Activated T-helper 17 cell treated with anti-CD3 and anti-CD28 coated beads, Interleukin-2, amount 50 U/mL, for 72 hours (primary cell): ENCODE measurements at regions not wholly inside any gene's neighbourhood (a gene's known extent, or its start where the extent isn't known, plus 50 kb on each side); places are given as distances from the start of the nearest gene placed in this dataset.
A peak's percentile ranks its signal among the peaks of the same experiment; 100 is the strongest.

Source experiments
- ATAC-seq: fragments of 150-1000 bp; cut with Tn5 transposase; replicated peaks from 2 replicates; pipeline ENCODE4 v1.10.0; 2021; ENCODE audit warnings: mild to moderate bottlenecking, moderate library complexity
- H3K27ac Mint-ChIP-seq: one replicate; pipeline ENCODE4 v1.8.0; 2022; ENCODE audit warnings: mixed read lengths
- H3K27me3 Mint-ChIP-seq: one replicate; pipeline ENCODE4 v1.8.0; 2022; ENCODE audit warnings: mixed read lengths
- H3K36me3 Mint-ChIP-seq: one replicate; pipeline ENCODE4 v1.8.0; 2022; ENCODE audit warnings: low read depth, mild to moderate bottlenecking, mixed read lengths
- H3K4me1 Mint-ChIP-seq: one replicate; pipeline ENCODE4 v1.8.0; 2022; ENCODE audit warnings: mixed read lengths
- H3K4me3 Mint-ChIP-seq: one replicate; pipeline ENCODE4 v1.8.0; 2022; ENCODE audit warnings: mild to moderate bottlenecking, mixed read lengths
- H3K9me3 Mint-ChIP-seq: one replicate; pipeline ENCODE4 v1.8.0; 2022; ENCODE audit warnings: mixed read lengths

- no peak for ATAC-seq
- Mint-ChIP-seq H3K4me3 (no peak overlapping the region), H3K36me3 (no peaks in the 10 kb centered on the region), H3K27me3 (no peaks in the 10 kb centered on the region), H3K9me3 (no peaks in the 10 kb centered on the region), H3K4me1 (no peaks in the 10 kb centered on the region), H3K27ac (no peak overlapping the region)
Measured at GRCh38 chr3:176584413-176585176, 612.7 kb downstream of the TBL1XR1 start.

DNA sequence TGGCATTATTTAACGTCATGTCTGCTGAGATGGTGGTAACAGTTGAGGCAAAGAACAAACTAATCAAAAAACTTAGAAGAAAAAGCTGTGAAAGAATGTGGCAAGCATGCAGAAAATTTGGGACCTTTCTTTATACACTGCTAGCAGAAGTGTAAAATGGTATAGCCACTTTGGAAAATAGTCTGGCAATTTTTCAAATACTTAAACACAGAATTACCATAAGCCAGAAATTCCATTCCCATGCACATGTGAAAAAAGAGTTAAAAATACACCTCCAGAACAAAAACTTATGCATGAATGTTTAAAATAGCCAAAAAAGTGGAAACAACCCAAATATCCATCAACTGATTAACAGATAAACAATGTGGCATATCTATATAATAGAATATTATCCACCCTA is 613.3 kb downstream of the TBL1XR1 start:
- Mint-ChIP-seq H3K4me1 (no peaks in the 10 kb centered on the region), H3K9me3 (no peaks in the 10 kb centered on the region), H3K27me3 (no peaks in the 10 kb centered on the region), H3K36me3 (no peaks in the 10 kb centered on the region), H3K4me3 (no peak overlapping the region), H3K27ac (no peak overlapping the region)
- ATAC-seq: no peak

DNA sequence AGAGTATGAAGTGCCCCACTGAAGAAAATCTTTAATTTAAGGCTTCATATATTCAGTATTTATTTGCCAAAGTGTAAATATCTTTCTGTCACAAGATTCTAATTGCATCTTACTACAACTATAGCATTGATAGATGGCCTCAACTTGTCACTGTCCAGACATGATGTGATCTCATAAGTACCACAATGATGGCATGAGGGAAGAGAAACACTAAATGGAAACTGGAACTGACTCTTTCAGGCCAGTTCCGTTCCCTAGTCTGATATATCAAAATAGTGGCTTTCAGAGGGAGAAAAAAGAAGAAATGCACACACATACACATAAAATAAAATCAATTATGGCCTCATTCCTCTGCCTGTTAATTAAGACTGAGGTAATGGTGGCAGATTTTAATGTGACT is 615.7 kb downstream of the TBL1XR1 start:
- ATAC-seq: no peak
- Mint-ChIP-seq H3K27me3 (no peaks in the 10 kb centered on the region), H3K36me3 (no peaks in the 10 kb centered on the region), H3K4me1 (no peaks in the 10 kb centered on the region), H3K27ac (no peak overlapping the region), H3K4me3 (no peak overlapping the region), H3K9me3 (no peaks in the 10 kb centered on the region)

- H3K27ac Mint-ChIP-seq: no peak overlapping the region
- ATAC-seq: peak; percentile 7
- no peaks in the 10 kb centered on the region for H3K27me3 Mint-ChIP-seq
Measured at GRCh38 chr3:176579711-176580185, 617.5 kb downstream of the TBL1XR1 start.

DNA sequence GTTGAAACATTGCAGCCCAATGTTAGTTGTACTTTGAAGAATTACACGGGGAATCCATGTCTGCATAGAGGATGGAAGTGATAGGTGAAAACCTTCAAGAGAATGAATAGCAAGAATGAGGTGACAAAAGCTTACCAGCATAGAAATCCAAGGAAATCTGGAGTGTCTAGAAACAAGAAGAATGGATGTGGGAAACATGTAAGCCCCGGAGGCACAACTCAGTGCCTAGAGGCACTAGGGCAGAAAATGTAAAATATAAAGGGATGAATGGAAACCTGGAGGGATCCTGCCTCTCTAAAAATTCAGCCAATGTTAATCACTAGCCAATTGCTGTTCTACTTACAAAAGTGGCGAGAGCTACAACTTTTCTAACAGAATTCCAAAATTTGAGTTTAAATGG is 619.0 kb downstream of the TBL1XR1 start:
- Mint-ChIP-seq H3K36me3 (no peaks in the 10 kb centered on the region), H3K9me3 (no peaks in the 10 kb centered on the region), H3K4me1 (no peaks in the 10 kb centered on the region), H3K27ac (no peak overlapping the region), H3K4me3 (no peak overlapping the region), H3K27me3 (no peaks in the 10 kb centered on the region)
- no peak for ATAC-seq

More at GRCh38 chr3:176579711-176580185, 617.5 kb downstream of the TBL1XR1 start:
- no peak overlapping the region for H3K4me3 Mint-ChIP-seq
- H3K4me1 Mint-ChIP-seq: no peaks in the 10 kb centered on the region
- no peaks in the 10 kb centered on the region for H3K9me3 Mint-ChIP-seq
- H3K36me3 Mint-ChIP-seq: no peaks in the 10 kb centered on the region

DNA sequence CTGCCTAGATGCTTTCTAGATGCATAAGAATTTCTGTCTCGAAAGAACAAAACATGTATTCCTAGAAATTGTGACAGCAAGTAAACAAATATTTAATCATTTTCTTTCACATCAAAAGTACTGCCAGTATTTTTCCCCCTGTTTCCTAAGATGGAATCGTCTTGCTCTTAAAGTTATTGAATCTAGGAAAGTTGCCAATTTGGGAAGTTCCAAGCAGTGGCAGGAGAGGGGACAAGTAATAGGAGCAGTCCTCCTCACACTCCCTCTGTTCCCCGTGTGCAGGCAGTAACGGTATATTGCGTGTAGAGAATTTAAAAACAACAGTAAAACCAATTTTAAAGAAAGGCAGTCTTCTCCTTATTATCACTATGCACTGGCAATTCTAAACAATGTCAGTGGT is 619.8 kb downstream of the TBL1XR1 start:
- Mint-ChIP-seq H3K9me3 (no peaks in the 10 kb centered on the region), H3K4me1 (no peaks in the 10 kb centered on the region), H3K27me3 (no peaks in the 10 kb centered on the region), H3K36me3 (no peaks in the 10 kb centered on the region), H3K4me3 (no peak overlapping the region), H3K27ac (no peak overlapping the region)
- no peak for ATAC-seq

DNA sequence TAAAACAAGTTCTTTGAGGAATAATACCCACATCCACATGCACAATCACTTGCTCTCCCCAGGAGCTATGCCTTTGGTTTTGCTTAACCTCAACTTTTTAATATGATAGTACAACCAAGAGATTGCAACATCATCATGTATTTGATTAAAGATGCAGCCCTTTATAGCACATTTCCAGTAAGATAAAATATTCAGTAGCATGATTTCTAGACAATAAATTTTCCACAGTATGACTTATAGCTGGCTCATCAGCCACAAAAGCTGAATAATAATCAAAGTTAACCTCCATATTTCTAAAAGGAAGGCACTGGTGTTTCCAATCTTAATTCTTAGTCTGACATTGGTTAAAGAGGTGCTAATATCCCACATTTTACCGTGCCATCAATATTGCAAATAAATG is 622.5 kb downstream of the TBL1XR1 start:
- no peaks in the 10 kb centered on the region for H3K36me3 Mint-ChIP-seq
- no peak for ATAC-seq
- no peaks in the 10 kb centered on the region for H3K4me1 Mint-ChIP-seq
- H3K27me3 Mint-ChIP-seq: no peaks in the 10 kb centered on the region
- no peaks in the 10 kb centered on the region for H3K9me3 Mint-ChIP-seq
- H3K27ac Mint-ChIP-seq: no peak overlapping the region
- no peak overlapping the region for H3K4me3 Mint-ChIP-seq

GRCh38 chr3:176571926-176572325 is 625.4 kb downstream of the TBL1XR1 start:
- Mint-ChIP-seq H3K27me3 (no peaks in the 10 kb centered on the region), H3K4me3 (no peak overlapping the region)

GRCh38 chr3:176570992-176571391 is 626.3 kb downstream of the TBL1XR1 start:
- Mint-ChIP-seq H3K27me3 (no peaks in the 10 kb centered on the region), H3K27ac (no peak overlapping the region), H3K4me1 (no peaks in the 10 kb centered on the region), H3K4me3 (no peak overlapping the region), H3K36me3 (no peaks in the 10 kb centered on the region), H3K9me3 (no peaks in the 10 kb centered on the region)
- no peak for ATAC-seq

More at GRCh38 chr3:176571926-176572325, 625.4 kb downstream of the TBL1XR1 start:
- Mint-ChIP-seq H3K9me3 (no peaks in the 10 kb centered on the region), H3K4me1 (no peaks in the 10 kb centered on the region), H3K27ac (no peak overlapping the region), H3K36me3 (no peaks in the 10 kb centered on the region)
- no peak for ATAC-seq

GRCh38 chr3:176568189-176568588 is 629.1 kb downstream of the TBL1XR1 start:
- Mint-ChIP-seq H3K36me3 (no peaks in the 10 kb centered on the region), H3K27ac (no peak overlapping the region), H3K4me3 (no peak overlapping the region), H3K27me3 (no peaks in the 10 kb centered on the region), H3K4me1 (no peaks in the 10 kb centered on the region), H3K9me3 (peaks cover 4% of the 10 kb centered on the region)
- ATAC-seq: no peak

- Mint-ChIP-seq H3K27me3 (no peaks in the 10 kb centered on the region), H3K4me3 (no peak overlapping the region), H3K27ac (no peak overlapping the region), H3K9me3 (peaks cover 6% of the 10 kb centered on the region), H3K4me1 (no peaks in the 10 kb centered on the region), H3K36me3 (no peaks in the 10 kb centered on the region)
- ATAC-seq: no peak
Measured at GRCh38 chr3:176566757-176567156, 630.5 kb downstream of the TBL1XR1 start.

DNA sequence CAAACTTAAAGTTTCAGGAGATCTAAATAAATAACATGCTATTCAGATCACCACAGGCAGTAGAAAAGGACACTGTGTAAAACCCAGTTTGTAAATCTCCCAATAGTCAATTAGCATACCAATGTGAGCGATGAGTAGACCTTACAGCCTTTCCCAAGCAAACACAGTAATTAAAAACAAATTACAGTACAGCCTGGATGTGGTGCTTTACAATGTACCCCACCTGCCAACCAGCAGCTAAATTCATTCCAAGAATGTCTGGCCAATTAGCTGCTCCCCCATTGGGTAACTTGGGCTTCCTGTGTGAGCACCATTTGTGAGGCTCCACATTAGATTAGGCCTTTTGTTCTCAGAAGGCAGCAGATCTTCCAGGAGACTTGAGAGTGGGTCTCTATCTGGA is 635.0 kb downstream of the TBL1XR1 start:
- no peak for ATAC-seq
- Mint-ChIP-seq H3K4me1 (no peaks in the 10 kb centered on the region), H3K27ac (no peak overlapping the region), H3K27me3 (no peaks in the 10 kb centered on the region), H3K4me3 (no peak overlapping the region), H3K36me3 (no peaks in the 10 kb centered on the region), H3K9me3 (peaks cover 9% of the 10 kb centered on the region)

DNA sequence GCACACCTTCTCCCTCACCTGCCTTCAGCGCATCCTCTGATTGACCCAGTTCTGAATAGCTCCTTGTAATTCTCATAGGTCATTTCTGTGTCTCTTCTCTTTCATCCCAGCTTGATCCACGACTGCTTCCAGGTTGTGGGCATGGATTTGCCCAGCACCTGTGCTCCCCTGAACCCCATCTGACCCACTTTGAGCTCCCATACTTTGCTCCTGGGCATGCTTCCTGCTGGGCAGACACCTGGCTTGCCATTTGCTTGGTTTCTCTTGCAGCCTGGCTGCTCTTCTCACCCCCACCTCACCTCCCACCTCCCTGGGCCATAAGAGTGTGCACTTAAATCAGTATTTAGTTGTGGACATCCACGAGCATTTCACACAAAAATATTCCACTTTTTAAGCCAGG is 635.5 kb downstream of the TBL1XR1 start:
- Mint-ChIP-seq H3K9me3 (peaks cover 9% of the 10 kb centered on the region), H3K4me1 (no peaks in the 10 kb centered on the region), H3K36me3 (no peaks in the 10 kb centered on the region), H3K4me3 (no peak overlapping the region), H3K27ac (no peak overlapping the region), H3K27me3 (no peaks in the 10 kb centered on the region)
- ATAC-seq: no peak

DNA sequence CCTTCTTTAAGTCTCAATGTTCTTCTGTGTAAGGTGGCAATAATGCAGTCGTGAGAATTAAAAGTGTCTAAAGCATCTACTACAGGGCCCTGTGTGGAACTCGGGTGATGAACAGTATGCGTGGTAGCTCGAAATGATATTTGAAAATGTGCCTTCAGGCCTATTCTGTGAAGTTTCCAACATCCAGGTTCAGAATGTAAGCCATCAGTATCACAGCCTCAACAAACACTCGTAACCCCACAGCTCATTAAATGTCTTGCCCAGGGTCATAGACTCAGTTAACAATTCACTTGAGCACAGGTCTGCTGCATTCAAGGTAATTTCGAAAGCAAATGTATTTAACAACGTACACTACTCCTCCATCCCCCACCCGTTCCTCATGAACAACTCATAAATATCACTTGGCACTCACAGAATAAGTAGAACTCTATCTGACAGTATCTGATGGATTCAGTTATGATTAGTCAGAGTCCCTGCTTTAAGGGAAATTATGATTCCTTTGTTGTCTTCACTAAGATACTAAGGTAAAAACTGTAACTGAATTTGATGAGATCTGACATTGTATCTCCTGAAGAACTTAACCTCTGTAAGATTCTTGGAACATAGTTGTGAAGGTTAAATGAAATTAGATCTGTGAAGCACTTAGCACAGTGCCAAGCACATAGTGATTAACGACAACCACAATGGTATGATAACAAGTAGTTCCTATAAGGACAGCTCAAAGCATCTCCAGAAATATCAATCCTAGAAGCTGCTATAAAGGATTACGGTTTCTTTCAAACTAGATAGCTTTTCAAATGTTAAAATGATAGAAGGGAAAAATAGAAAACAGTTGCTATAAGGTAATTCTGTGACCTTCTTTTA is 642.3 kb downstream of the TBL1XR1 start:
- H3K27ac Mint-ChIP-seq: no peak overlapping the region
- ATAC-seq: no peak
- no peak overlapping the region for H3K4me3 Mint-ChIP-seq
- H3K4me1 Mint-ChIP-seq: no peaks in the 10 kb centered on the region
- H3K27me3 Mint-ChIP-seq: no peaks in the 10 kb centered on the region
- H3K36me3 Mint-ChIP-seq: no peaks in the 10 kb centered on the region
- peaks cover 4% of the 10 kb centered on the region for H3K9me3 Mint-ChIP-seq

- H3K4me3 Mint-ChIP-seq: no peak overlapping the region
- H3K4me1 Mint-ChIP-seq: no peaks in the 10 kb centered on the region
- peaks cover 6% of the 10 kb centered on the region for H3K9me3 Mint-ChIP-seq
- H3K27me3 Mint-ChIP-seq: no peaks in the 10 kb centered on the region
- no peaks in the 10 kb centered on the region for H3K36me3 Mint-ChIP-seq
- no peak for ATAC-seq
- no peak overlapping the region for H3K27ac Mint-ChIP-seq
Measured at GRCh38 chr3:176554264-176554663, 643.0 kb downstream of the TBL1XR1 start.
